Testis (tissue), 2 donors: ENCODE measurements at regions not wholly inside any gene's neighbourhood (a gene's known extent, or its start where the extent isn't known, plus 50 kb on each side); places are given as distances from the start of the nearest gene placed in this dataset.

ENCODE experiments used
- DNase-seq: peaks from one replicate; pipeline ENCODE4 v3.0.0-alpha.2; 2019
- H3K27ac ChIP-seq, 2 donors: fragments of 200-600 bp; sonication (generic); one replicate each; pipeline ENCODE4 v1.5.1; 2019
- H3K27me3 ChIP-seq: fragments of 200-600 bp; sonication (generic); one replicate; pipeline ENCODE4 v1.5.1; 2019
- H3K36me3 ChIP-seq: fragments of 200-600 bp; sonication (generic); one replicate; pipeline ENCODE4 v1.5.1; 2017; ENCODE audit warnings: low read depth; ENCODE audit errors: missing control alignments
- H3K4me1 ChIP-seq: fragments of 200-600 bp; sonication (generic); one replicate; pipeline ENCODE4 v1.5.1; 2019
- H3K4me3 ChIP-seq, 2 donors: fragments of 200-600 bp; sonication (generic); one replicate each; pipeline ENCODE4 v1.5.1; 2017 to 2019
- H3K9me3 ChIP-seq: fragments of 200-600 bp; sonication (generic); one replicate; pipeline ENCODE4 v1.5.1; 2017
- POLR2A ChIP-seq: fragments of 450-650 bp; IDR thresholded peaks from one replicate; pipeline ENCODE4 v1.6.1; 2017; ENCODE audit warnings: antibody characterized with exemption, mild to moderate bottlenecking, moderate library complexity
- WGBS, 2 donors: methylation state at CpG; one replicate each; pipeline ENCODE4 v1.1.5; 2018; 5-methylcytosine and 5-hydroxymethylcytosine counted together
- intact Hi-C: fragments of 100-400 bp; cut with DNase I; formaldehyde crosslinking; loops from one replicate; pipeline ENCODE4 v1.15.1; 2023; ENCODE audit warnings: low total_unique reads
- TF ChIP-seq, protein P1 (sequence below), 3 experiments: fragments of 450-650 bp in 2 of 3; fragments of 200-600 bp in 1 of 3; sonication (generic) in 1 of 3; IDR thresholded peaks; one replicate each; pipeline ENCODE4 v1.5.1; 2016 to 2019; ENCODE audit warnings: antibody characterized with exemption in 3 of 3, mild to moderate bottlenecking in 2 of 3, moderate library complexity in 1 of 3

DNA sequence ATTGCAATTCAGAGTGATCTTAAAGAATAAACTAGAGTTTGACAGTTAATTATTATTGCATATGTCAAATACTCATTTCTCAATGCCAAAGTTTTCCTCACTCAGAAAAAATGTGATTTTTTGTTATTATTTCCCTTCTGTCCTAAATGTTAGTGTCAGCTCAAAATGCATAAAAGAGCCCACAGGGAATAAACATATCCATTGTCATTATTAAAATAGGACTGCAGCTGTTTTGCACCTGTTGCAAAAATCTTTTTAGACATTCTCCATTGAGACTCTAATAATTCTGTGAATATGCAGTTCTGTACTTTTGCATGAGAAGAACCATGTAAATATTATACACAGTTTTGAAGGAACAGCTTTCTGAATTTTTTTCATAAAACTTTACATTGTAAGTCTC is 540.0 kb upstream of the SLC39A10 start:
- H3K27ac ChIP-seq = no peak overlapping the region
- intact Hi-C loops = no loop called here
- no peak overlapping the region for H3K4me3 ChIP-seq
- no peaks in the 10 kb centered on the region for H3K36me3 ChIP-seq
- H3K4me1 ChIP-seq = no peaks in the 10 kb centered on the region
- TF ChIP-seq, protein P1, sequence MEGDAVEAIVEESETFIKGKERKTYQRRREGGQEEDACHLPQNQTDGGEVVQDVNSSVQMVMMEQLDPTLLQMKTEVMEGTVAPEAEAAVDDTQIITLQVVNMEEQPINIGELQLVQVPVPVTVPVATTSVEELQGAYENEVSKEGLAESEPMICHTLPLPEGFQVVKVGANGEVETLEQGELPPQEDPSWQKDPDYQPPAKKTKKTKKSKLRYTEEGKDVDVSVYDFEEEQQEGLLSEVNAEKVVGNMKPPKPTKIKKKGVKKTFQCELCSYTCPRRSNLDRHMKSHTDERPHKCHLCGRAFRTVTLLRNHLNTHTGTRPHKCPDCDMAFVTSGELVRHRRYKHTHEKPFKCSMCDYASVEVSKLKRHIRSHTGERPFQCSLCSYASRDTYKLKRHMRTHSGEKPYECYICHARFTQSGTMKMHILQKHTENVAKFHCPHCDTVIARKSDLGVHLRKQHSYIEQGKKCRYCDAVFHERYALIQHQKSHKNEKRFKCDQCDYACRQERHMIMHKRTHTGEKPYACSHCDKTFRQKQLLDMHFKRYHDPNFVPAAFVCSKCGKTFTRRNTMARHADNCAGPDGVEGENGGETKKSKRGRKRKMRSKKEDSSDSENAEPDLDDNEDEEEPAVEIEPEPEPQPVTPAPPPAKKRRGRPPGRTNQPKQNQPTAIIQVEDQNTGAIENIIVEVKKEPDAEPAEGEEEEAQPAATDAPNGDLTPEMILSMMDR (IDR thresholded peaks at IDR 0.05) = no peak
- TF ChIP-seq POLR2A = no peak
- DNase-seq = no peak
- no peaks in the 10 kb centered on the region for H3K9me3 ChIP-seq
- no peaks in the 10 kb centered on the region for H3K27me3 ChIP-seq

DNA sequence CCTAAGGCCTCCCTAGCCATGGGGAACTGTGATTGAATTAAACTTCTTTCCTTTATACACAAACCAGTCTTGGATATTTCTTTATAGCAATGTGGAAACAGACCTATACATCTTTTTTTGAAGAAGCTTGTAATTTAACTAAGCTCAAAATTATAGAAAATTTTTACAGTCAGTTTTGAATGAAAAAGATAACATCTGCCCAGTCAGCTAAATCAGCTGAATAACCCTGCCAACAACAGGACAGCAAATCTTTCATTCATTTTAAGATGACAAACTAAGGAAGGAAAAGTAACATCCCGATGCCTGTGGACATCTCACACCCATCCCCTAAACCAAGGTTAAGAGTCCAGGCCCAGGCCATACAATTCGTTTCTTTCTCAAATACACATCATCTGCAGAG is 541.3 kb upstream of the SLC39A10 start:
- no peak for DNase-seq
- TF ChIP-seq, protein P1 (IDR thresholded peaks at IDR 0.05) = no peak
- no peak for TF ChIP-seq POLR2A
- 21 to 33% methylated on average over 2 of the region's 2 CpGs for WGBS, 2 donors
- no peaks in the 10 kb centered on the region for H3K27me3 ChIP-seq
- intact Hi-C loops = no loop called here
- no peak overlapping the region for H3K4me3 ChIP-seq
- no peaks in the 10 kb centered on the region for H3K9me3 ChIP-seq
- no peaks in the 10 kb centered on the region for H3K4me1 ChIP-seq
- no peaks in the 10 kb centered on the region for H3K36me3 ChIP-seq
- H3K27ac ChIP-seq = no peak overlapping the region

DNA sequence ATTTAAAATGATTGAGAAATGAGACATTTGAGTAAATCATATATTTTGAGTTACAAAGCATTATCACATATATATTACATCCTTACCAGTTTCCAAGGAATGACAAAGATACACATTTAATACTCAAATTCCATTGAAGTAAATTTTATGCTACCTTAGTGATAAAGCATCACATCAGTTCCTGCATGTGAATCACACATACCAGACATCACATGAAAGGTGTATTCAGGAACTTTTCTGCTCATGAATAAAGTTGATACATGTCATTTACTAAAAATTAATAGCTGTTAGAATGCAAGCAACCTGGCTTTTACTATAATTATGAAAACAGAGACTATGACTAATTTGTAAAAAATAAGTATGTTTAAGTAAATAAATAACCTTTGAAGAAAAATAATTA is 548.8 kb upstream of the SLC39A10 start:
- no peak for DNase-seq
- Histone ChIP-seq H3K27ac (no peak overlapping the region), H3K27me3 (no peaks in the 10 kb centered on the region), H3K4me1 (no peaks in the 10 kb centered on the region), H3K36me3 (no peaks in the 10 kb centered on the region), H3K9me3 (no peaks in the 10 kb centered on the region), H3K4me3 (no peak overlapping the region)
- intact Hi-C loops = no loop called here
- no peak for TF ChIP-seq POLR2A
- TF ChIP-seq, protein P1 (IDR thresholded peaks at IDR 0.05) = no peak

DNA sequence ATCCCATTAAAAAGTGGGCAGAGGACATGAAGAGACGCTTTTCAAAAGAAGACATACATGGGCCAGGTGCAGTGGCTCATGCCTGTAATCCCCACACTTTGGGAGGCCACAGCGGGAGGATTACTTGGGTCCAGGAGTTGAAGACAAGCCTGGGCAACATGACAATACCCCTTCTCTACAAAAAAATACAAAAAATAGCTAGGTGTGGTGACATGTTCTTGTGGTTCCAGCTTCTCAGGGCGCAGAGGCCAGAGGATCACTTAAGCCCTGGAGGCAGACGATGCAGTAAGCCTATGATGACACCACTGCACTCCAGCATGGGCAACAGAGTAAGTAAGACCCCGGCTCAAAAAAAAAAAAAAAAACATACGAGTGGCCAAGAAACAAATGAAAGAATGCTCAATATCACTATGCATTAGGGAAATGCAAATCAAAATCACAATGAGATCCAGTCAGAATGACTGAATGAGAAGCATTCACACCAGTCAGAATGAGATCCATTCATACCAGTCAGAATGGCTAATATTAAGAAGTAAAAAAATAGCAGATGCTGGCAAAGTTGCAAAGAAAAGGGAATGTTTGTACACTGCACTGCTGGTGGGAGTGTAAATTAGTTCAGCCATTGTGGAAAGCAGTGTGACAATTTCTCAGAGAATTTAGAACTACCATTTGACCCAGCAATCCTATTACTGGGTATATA is 550.2 kb upstream of the SLC39A10 start:
- Histone ChIP-seq H3K36me3 (no peaks in the 10 kb centered on the region), H3K27ac (no peak overlapping the region), H3K9me3 (no peaks in the 10 kb centered on the region), H3K4me3 (no peak overlapping the region), H3K27me3 (no peaks in the 10 kb centered on the region), H3K4me1 (no peaks in the 10 kb centered on the region)
- intact Hi-C loops = no loop called here
- no peak for DNase-seq
- TF ChIP-seq, protein P1 (IDR thresholded peaks at IDR 0.05) = no peak
- TF ChIP-seq POLR2A = no peak
- WGBS, 2 donors = 84 to 87% methylated on average over 6 of the region's 6 CpGs

DNA sequence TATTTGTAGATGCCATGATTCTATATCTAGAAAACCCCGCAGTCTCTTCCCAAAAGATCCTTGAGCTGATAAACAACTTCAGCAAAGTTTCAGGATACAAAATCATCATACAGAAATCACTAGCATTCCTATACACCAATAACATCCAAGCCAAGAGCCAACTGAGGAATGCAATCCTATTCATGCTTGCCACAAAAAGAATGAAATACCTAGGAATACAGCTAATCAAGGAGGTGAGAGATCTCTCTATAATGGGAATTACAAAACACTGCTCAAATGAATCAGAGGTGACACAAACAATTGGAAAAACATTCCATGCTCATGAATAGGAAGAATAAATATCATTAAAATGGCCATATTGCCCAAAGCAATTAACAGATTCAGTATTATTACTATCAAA is 551.4 kb upstream of the SLC39A10 start:
- H3K4me1 ChIP-seq = no peaks in the 10 kb centered on the region
- H3K27ac ChIP-seq = no peak overlapping the region
- H3K9me3 ChIP-seq = no peaks in the 10 kb centered on the region
- no peak overlapping the region for H3K4me3 ChIP-seq
- H3K36me3 ChIP-seq = no peaks in the 10 kb centered on the region
- DNase-seq = no peak
- no peak for TF ChIP-seq POLR2A
- TF ChIP-seq, protein P1 (IDR thresholded peaks at IDR 0.05) = no peak
- intact Hi-C loops = no loop called here
- no peaks in the 10 kb centered on the region for H3K27me3 ChIP-seq
- WGBS, 2 donors = 85 to 95% methylated on average over 1 of the region's 1 CpG
